LNCAP (cell line): ENCODE measurements at regions not wholly inside any gene's neighbourhood (a gene's known extent, or its start where the extent isn't known, plus 50 kb on each side); places are given as distances from the start of the nearest gene placed in this dataset.

Experiments used
- TF ChIP-seq, protein P1 (sequence below): fragments of 450-650 bp; IDR thresholded peaks from 2 replicates; pipeline ENCODE4 v1.5.1; 2017; ENCODE audit warnings: mild to moderate bottlenecking

DNA sequence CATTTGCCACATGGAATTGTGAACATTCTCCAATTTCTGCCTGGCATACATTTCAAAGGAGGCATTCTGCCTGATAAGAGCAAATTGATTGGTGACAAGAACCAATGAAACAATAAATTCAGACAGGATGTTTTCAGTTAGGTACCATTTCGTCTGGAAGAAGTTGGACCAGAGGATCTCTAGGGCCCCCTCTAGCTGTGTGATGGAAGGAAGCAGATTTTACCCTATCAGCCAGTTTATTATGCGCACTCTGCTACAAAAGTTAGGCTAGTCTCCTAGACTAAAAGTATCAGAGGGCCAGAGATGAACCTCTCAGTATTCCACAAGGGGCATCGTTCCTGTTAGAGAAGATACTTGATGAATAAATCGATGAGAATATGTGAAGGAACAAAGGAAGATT is 118.0 kb downstream of the BUB3 start:
- TF ChIP-seq, protein P1, sequence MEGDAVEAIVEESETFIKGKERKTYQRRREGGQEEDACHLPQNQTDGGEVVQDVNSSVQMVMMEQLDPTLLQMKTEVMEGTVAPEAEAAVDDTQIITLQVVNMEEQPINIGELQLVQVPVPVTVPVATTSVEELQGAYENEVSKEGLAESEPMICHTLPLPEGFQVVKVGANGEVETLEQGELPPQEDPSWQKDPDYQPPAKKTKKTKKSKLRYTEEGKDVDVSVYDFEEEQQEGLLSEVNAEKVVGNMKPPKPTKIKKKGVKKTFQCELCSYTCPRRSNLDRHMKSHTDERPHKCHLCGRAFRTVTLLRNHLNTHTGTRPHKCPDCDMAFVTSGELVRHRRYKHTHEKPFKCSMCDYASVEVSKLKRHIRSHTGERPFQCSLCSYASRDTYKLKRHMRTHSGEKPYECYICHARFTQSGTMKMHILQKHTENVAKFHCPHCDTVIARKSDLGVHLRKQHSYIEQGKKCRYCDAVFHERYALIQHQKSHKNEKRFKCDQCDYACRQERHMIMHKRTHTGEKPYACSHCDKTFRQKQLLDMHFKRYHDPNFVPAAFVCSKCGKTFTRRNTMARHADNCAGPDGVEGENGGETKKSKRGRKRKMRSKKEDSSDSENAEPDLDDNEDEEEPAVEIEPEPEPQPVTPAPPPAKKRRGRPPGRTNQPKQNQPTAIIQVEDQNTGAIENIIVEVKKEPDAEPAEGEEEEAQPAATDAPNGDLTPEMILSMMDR: peak; percentile 35; the same call in 1 of the 2 replicates

DNA sequence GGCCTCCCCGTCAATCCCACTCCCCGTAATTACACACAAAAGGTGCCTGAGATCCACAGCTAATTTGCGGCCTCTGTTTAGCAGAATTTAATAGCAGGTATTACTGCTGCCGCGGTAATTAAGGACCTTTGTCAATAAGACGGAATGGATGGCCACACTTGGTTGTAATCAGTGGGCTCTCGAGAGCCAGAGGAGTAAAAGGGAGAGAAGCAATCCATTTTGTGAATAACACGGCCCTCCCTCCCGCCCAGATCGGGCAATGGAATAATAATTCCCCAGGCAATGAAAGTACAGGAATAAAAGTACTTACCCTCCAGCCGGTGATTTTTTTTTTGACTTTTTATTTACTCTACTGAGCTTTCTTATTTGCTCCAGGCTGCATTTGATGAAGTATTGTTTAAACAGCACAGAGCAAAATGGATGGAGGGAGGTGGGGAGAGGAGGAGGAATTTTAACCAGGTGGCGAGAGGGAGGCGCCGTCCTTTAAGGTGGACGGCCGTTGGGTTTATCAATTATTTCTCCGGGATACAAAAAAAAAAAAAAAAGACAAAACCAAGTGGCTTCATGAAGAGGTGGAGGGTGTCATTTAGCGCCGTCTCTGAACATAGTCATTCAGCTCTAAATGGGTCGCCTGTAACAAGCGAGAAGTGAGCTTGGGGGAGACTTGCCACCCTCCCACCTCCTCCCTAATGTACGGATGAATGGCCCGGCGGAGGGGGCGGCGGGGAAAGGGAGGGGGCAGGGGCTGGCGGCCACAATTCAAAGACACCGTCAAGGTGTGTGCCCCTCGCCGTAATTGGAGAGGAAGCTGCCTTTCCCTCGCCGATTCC is 120.3 kb downstream of the BUB3 start:
- TF ChIP-seq, protein P1: no peak

DNA sequence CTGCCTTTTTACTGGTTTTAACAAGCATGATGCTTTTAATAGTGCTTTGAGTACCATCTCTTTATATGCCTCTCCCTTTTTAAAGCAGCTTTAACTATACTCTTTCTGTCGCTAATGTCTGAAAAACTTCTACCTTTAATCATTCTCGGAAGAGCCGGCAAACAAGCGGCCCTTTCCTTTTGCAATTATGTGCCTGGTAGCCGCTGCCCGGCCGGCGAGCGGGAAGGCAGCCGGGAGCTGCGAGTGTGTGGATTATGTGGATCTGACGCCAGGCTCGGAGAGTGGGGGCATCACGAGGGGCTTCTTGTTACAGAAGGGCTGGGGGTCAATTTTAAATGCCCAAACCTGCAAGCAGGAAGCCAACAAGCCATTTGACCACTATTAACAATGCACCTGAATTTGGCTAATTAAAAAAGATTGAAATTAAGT is 120.9 kb downstream of the BUB3 start:
- TF ChIP-seq, protein P1: no peak

DNA sequence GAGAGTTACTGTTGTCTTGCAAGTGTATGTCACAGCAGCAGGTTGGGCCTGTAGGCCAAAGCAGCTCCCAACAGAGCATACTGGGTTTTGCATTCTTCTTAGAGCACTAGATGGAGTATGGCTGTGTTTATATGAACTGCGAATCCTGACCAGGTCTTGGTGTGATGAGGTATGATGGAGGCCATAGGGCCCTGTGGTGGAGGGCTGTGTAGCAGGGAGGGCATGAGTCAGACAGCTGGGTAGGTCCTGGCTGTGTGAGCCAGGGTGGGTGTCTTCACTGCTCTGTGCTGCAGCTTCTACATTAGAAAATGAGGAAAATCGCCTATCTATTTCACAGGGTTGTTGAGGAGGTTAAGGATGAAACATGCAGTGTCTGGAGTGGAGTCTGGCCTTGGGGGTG is 124.2 kb downstream of the BUB3 start:
- TF ChIP-seq, protein P1: no peak

DNA sequence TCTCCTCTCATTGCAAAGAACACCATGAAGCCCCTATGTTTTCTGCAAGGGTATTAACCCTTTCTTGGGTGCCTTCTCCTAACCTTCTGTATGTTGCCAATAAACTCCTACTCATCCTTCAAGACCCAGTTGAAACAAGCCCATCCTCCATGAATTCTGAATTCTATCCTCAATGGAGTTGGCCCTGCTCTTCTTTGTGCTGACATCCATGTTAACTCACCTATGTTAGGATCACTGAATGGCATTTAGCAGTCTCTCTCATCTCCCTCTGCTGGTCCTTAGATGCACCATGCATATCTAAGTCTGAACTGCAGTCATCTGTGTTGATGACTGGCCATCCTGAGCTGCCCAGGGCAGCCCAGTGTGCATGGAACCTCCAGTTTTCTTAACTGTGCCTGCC is 129.8 kb downstream of the BUB3 start:
- TF ChIP-seq, protein P1: no peak; the same call in 1 of the 2 replicates

DNA sequence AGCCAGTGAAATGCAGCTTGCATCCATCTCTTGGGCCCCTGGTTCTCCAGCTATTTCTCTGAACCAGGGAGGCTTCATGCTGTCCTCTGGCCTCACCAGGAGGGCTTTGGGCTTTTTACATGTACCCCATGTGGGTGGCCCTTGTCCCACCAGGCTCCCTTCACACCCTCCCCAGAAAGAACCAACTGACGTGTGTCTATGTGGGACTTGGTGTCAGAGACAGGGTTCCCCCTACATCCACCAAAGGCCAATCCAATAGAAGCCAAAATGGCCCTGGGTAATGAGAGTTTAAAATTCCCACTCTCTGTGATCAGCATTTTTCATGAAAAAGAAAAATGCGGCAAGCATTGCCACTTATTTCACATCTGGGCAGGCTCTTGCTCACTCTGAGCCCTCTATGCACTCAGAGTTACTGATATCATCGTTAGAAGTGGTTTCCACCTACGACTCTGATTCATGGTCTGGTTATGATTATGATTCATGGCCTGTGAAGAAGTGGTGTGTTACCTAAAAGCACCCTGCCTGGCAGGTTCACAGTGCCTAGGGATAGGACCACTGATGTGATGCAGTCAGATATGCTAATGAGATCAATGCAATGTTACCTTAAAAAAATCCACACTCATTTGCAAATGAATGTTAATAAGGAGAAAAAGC is 133.5 kb downstream of the BUB3 start:
- TF ChIP-seq, protein P1: no peak

DNA sequence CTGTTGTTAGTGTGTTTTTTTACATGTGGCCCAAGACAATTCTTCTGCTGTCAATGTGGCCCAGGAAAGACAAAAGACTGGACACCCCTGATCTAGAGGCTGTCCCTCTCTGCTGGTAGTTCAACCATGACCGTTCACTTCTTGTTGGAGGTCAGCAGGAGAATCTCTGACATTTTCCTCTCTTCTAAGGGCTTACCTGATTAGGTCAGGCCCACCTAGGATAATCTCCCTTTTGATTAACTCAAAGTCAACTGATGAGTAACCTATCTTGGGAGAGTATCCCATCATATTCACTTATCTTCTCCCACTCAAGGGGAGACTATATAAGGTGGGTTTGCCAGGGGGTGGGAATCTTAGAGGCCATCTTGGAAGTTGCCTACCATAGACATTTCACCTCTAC is 135.2 kb downstream of the BUB3 start:
- TF ChIP-seq, protein P1: no peak
